Neural cell (in vitro differentiated cells): ENCODE measurements at regions not wholly inside any gene's neighbourhood (a gene's known extent, or its start where the extent isn't known, plus 50 kb on each side); places are given as distances from the start of the nearest gene placed in this dataset.

Experiments used
- H2AFZ ChIP-seq: fragments of 200-600, 300-800 bp; sonication (generic), shearing (Covaris generic); 2 replicates; pipeline ENCODE4 v1.6.0; 2014; ENCODE audit warnings: low read depth, mild to moderate bottlenecking, antibody characterized with exemption, low read length, moderate library complexity
- H3F3A ChIP-seq: fragments of 200-600 bp; shearing (Covaris generic); 2 replicates; pipeline ENCODE4 v1.6.1; 2016; ENCODE audit warnings: mild to moderate bottlenecking, moderate library complexity, mixed read lengths, antibody characterized with exemption, low read length; ENCODE audit not compliant: insufficient read depth, poor library complexity, severe bottlenecking
- H3K27ac ChIP-seq: fragments of 200-600, 300-800 bp; sonication (generic), shearing (Covaris generic); 2 replicates; pipeline ENCODE4 v1.5.1; 2014; ENCODE audit warnings: mild to moderate bottlenecking, low read length, moderate library complexity
- H3K27me3 ChIP-seq: fragments of 300-800, 200-600 bp; sonication (generic), shearing (Covaris generic); 2 replicates; pipeline ENCODE4 v1.6.0; 2014; ENCODE audit warnings: mild to moderate bottlenecking, low read depth, low read length, moderate library complexity; ENCODE audit not compliant: insufficient read depth
- H3K36me3 ChIP-seq: fragments of 300-800, 200-600 bp; sonication (generic), shearing (Covaris generic); 2 replicates; pipeline ENCODE4 v1.5.1; 2014; ENCODE audit warnings: mild to moderate bottlenecking, antibody characterized with exemption, low read length, moderate library complexity; ENCODE audit not compliant: insufficient read depth
- H3K4me2 ChIP-seq: fragments of 300-800, 200-600 bp; sonication (generic), shearing (Covaris generic); 2 replicates; pipeline ENCODE4 v1.6.0; 2014; ENCODE audit warnings: mild to moderate bottlenecking, low read length
- H3K4me3 ChIP-seq: fragments of 300-800, 200-600 bp; sonication (generic), shearing (Covaris generic); 2 replicates; pipeline ENCODE4 v1.5.1; 2014; ENCODE audit warnings: mild to moderate bottlenecking, low read length, moderate library complexity
- H3K79me2 ChIP-seq: fragments of 200-600 bp; shearing (Covaris generic); replicated peaks from 2 replicates; pipeline ENCODE4 v1.6.0; 2014; ENCODE audit warnings: mild to moderate bottlenecking, low read length, moderate library complexity; ENCODE audit not compliant: insufficient read depth
- H3K9ac ChIP-seq: fragments of 300-800, 200-600 bp; sonication (generic), shearing (Covaris generic); 2 replicates; pipeline ENCODE4 v1.6.1; 2016; ENCODE audit warnings: mild to moderate bottlenecking, low read length, mixed read lengths
- H3K9me2 ChIP-seq: fragments of 200-600 bp; shearing (Covaris generic); 2 replicates; pipeline ENCODE4 v1.6.1; 2016; ENCODE audit warnings: mild to moderate bottlenecking, low read length, mixed read lengths; ENCODE audit not compliant: insufficient read depth
- H3K9me3 ChIP-seq: fragments of 200-600, 300-800 bp; sonication (generic), shearing (Covaris generic); 2 replicates; pipeline ENCODE4 v1.6.1; 2016; ENCODE audit warnings: mild to moderate bottlenecking, mixed run types, low read length, moderate library complexity, mixed read lengths
- H4K20me1 ChIP-seq: fragments of 200-600 bp; shearing (Covaris generic); 2 replicates; pipeline ENCODE4 v1.6.1; 2016; ENCODE audit warnings: mild to moderate bottlenecking, mixed run types; ENCODE audit not compliant: insufficient read depth
- EP300 ChIP-seq: fragments of 450-650 bp; conservative IDR thresholded peaks from 2 replicates; pipeline ENCODE4 v1.6.1; 2014; ENCODE audit warnings: antibody characterized with exemption, mild to moderate bottlenecking, moderate library complexity; ENCODE audit not compliant: poor library complexity, severe bottlenecking
- EZH2 ChIP-seq: fragments of 200-600, 300-800 bp; shearing (Covaris generic), sonication (generic); IDR thresholded peaks from 2 replicates; pipeline ENCODE4 v1.6.1; 2014; ENCODE audit warnings: antibody characterized with exemption, low read length, borderline replicate concordance, mild to moderate bottlenecking; ENCODE audit not compliant: insufficient read depth, poor library complexity, severe bottlenecking
- MXI1 ChIP-seq: fragments of 450-650 bp; conservative IDR thresholded peaks from 2 replicates; pipeline ENCODE4 v1.6.1; 2014; ENCODE audit warnings: antibody characterized with exemption, mild to moderate bottlenecking; ENCODE audit not compliant: poor library complexity, severe bottlenecking
- POLR2AphosphoS5 ChIP-seq: IDR thresholded peaks from 2 replicates; pipeline ENCODE4 v1.6.1; 2012
- RAD21 ChIP-seq: fragments of 450-650 bp; conservative IDR thresholded peaks from 2 replicates; pipeline ENCODE4 v1.6.1; 2014; ENCODE audit warnings: antibody characterized with exemption, mild to moderate bottlenecking, moderate library complexity
- REST ChIP-seq: IDR thresholded peaks from 2 replicates; pipeline ENCODE4 v1.6.1; 2012; ENCODE audit warnings: borderline replicate concordance
- SMC3 ChIP-seq: fragments of 450-650 bp; conservative IDR thresholded peaks from 2 replicates; pipeline ENCODE4 v1.6.1; 2014; ENCODE audit warnings: antibody characterized with exemption, mild to moderate bottlenecking, moderate library complexity; ENCODE audit not compliant: poor library complexity
- TAF1 ChIP-seq: IDR thresholded peaks from 2 replicates; pipeline ENCODE4 v1.6.1; 2012; ENCODE audit warnings: low read depth
- TF ChIP-seq, protein P1 (sequence below): fragments of 450-650 bp; IDR thresholded peaks from 2 replicates; pipeline ENCODE4 v1.5.1; 2014; ENCODE audit warnings: antibody characterized with exemption, mild to moderate bottlenecking, moderate library complexity; ENCODE audit not compliant: poor library complexity, severe bottlenecking

- no peaks in the 10 kb centered on the region for H3K36me3 ChIP-seq
- H3K79me2 ChIP-seq, result no peaks in the 10 kb centered on the region
- no peaks in the 10 kb centered on the region for H3K9me2 ChIP-seq
- H3K27ac ChIP-seq, result no peak overlapping the region
- H3K4me3 ChIP-seq, result no peak overlapping the region
- no peak overlapping the region for H3K4me2 ChIP-seq
- no peaks in the 10 kb centered on the region for H3K9me3 ChIP-seq
- H4K20me1 ChIP-seq, result no peaks in the 10 kb centered on the region
- no peak overlapping the region for H3K9ac ChIP-seq
- TF ChIP-seq, protein P1, sequence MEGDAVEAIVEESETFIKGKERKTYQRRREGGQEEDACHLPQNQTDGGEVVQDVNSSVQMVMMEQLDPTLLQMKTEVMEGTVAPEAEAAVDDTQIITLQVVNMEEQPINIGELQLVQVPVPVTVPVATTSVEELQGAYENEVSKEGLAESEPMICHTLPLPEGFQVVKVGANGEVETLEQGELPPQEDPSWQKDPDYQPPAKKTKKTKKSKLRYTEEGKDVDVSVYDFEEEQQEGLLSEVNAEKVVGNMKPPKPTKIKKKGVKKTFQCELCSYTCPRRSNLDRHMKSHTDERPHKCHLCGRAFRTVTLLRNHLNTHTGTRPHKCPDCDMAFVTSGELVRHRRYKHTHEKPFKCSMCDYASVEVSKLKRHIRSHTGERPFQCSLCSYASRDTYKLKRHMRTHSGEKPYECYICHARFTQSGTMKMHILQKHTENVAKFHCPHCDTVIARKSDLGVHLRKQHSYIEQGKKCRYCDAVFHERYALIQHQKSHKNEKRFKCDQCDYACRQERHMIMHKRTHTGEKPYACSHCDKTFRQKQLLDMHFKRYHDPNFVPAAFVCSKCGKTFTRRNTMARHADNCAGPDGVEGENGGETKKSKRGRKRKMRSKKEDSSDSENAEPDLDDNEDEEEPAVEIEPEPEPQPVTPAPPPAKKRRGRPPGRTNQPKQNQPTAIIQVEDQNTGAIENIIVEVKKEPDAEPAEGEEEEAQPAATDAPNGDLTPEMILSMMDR, result no peak
- TF ChIP-seq POLR2AphosphoS5 (no peak), TAF1 (no peak), REST (no peak), RAD21 (no peak), EP300 (no peak), SMC3 (no peak), EZH2 (no peak), MXI1 (no peak)
- H2AFZ ChIP-seq, result no peak overlapping the region
- H3K27me3 ChIP-seq, result no peaks in the 10 kb centered on the region
- H3F3A ChIP-seq, result no peaks in the 10 kb centered on the region
Observed at GRCh38 chr7:79897166-79897565, 237.5 kb upstream of the GNAI1 start.

DNA sequence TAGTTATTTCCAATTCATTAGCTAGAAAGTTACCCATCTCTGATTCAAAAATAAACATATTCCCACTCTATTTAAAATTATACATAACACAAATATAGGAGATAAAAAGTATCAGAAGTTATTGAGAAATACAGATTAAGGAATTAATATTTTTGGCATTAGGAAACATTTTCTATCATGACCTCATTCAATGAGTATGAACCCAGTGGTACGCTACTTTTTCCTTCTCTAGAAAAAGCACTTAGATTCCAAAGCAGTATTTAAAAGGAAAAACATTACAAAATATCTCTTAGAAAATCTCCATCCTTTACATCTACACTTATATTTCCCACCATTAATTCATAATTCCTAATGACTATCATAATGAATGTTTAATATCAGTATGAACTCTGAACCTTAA, 240.6 kb upstream of the GNAI1 start:
- Histone ChIP-seq H3K27me3 (no peaks in the 10 kb centered on the region), H3K9me2 (no peaks in the 10 kb centered on the region), H4K20me1 (no peaks in the 10 kb centered on the region), H3K4me3 (no peak overlapping the region), H3K9ac (no peak overlapping the region), H3K79me2 (no peaks in the 10 kb centered on the region), H3K27ac (no peak overlapping the region), H3K9me3 (no peaks in the 10 kb centered on the region), H3K4me2 (no peak overlapping the region), H3K36me3 (no peaks in the 10 kb centered on the region), H2AFZ (no peak overlapping the region), H3F3A (no peaks in the 10 kb centered on the region)
- TF ChIP-seq MXI1, result no peak
- no peak for TF ChIP-seq REST
- TF ChIP-seq EP300, result no peak
- no peak for TF ChIP-seq POLR2AphosphoS5
- no peak for TF ChIP-seq TAF1
- no peak for TF ChIP-seq EZH2
- TF ChIP-seq, protein P1, result no peak
- TF ChIP-seq SMC3, result no peak
- no peak for TF ChIP-seq RAD21
